ENCODE measurements at regions not wholly inside any gene's neighbourhood (a gene's known extent, or its start where the extent isn't known, plus 50 kb on each side); places are given as distances from the start of the nearest gene placed in this dataset.

DNA sequence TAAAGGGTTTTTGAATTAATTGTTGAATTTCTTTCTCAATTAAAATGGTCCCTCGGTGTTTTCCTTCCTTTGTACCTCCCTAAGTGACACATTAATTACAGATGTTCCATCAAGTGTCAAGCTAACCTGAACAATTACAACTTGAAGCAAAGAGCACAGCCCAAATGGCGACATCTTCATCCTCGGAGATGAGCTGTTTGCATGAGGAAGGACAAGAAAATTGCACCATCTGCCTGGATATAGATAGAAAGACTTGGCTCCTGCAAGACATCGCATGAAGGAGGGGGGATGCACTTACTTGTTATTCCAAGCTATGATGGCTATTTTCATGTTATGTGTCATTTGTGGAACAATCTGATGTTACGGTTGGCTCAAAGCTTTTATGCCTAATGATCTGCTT, 86.4 kb upstream of the ZKSCAN2 start:
- TF ChIP-seq CTCF (IDR thresholded peaks at IDR 0.05) (no peak), POLR2AphosphoS5 (IDR thresholded peaks at IDR 0.05) (no peak), POLR2A (IDR thresholded peaks at IDR 0.05) (no peak)
